T47D (cell line): ENCODE measurements at regions not wholly inside any gene's neighbourhood (a gene's known extent, or its start where the extent isn't known, plus 50 kb on each side); places are given as distances from the start of the nearest gene placed in this dataset.
"Not testable (repeated sequence)": the region's sequence is repeated elsewhere in the genome, so short reads cannot be mapped to it uniquely, and the experiment has no call there.

ENCODE experiments used
- DNase-seq, 2 experiments: peaks; one replicate each; pipeline versions ENCODE4 v3.0.0 to v3.0.0-alpha.2; 2011 to 2012; ENCODE audit warnings: low read depth in 1 of 2, low spot score in 1 of 2
- JUND ChIP-seq: IDR thresholded peaks from 2 replicates; pipeline ENCODE4 v1.6.1; 2012; ENCODE audit warnings: low read depth
- in situ Hi-C: cut with HindIII; loops from 2 replicates; pipeline ENCODE4 v1.10.0; 2016; ENCODE audit warnings: low sequenced_read_pairs, low pct_unique_long_range_greater_than_20kb

GRCh38 chr13:50274181-50274580 lies 258.9 kb downstream of the KCNRG start:
- no peak for TF ChIP-seq JUND
- no peak for DNase-seq
- in situ Hi-C loops = no loop called here

GRCh38 chr13:50275392-50276063 lies 260.3 kb downstream of the KCNRG start:
- TF ChIP-seq JUND = no peak
- in situ Hi-C loops = no loop called here
- DNase-seq = peak; percentile 5 to 60

- no peak for DNase-seq
- in situ Hi-C loops = no loop called here
- no peak for TF ChIP-seq JUND
These were observed 261.3 kb downstream of the KCNRG start for GRCh38 chr13:50276550-50276949.

- in situ Hi-C loops = no loop called here
- no peak for DNase-seq
- no peak for TF ChIP-seq JUND
These were observed 261.9 kb downstream of the KCNRG start for GRCh38 chr13:50277127-50277526.

GRCh38 chr13:50277906-50278305 lies 262.7 kb downstream of the KCNRG start:
- no peak for TF ChIP-seq JUND
- in situ Hi-C loops = no loop called here
- DNase-seq = no peak

- TF ChIP-seq JUND = no peak
- no peak for DNase-seq
- in situ Hi-C loops = no loop called here
These were observed 265.2 kb downstream of the KCNRG start for GRCh38 chr13:50280441-50280937.

GRCh38 chr13:50282016-50282415 lies 266.8 kb downstream of the KCNRG start:
- in situ Hi-C loops = no loop called here
- no peak for TF ChIP-seq JUND
- no peak for DNase-seq

GRCh38 chr13:50283017-50283416 lies 267.8 kb downstream of the KCNRG start:
- TF ChIP-seq JUND = no peak
- no peak for DNase-seq
- in situ Hi-C loops = no loop called here

- TF ChIP-seq JUND = no peak
These were observed 269.3 kb downstream of the KCNRG start for GRCh38 chr13:50284540-50284939.

GRCh38 chr13:50285283-50285682 lies 270.0 kb downstream of the KCNRG start:
- in situ Hi-C loops = no loop called here
- no peak for TF ChIP-seq JUND

More at GRCh38 chr13:50284540-50284939, 269.3 kb downstream of the KCNRG start:
- in situ Hi-C loops = no loop called here
- no peak for DNase-seq

GRCh38 chr13:50286324-50286723 lies 271.1 kb downstream of the KCNRG start:
- in situ Hi-C loops = no loop called here
- DNase-seq = no peak
- TF ChIP-seq JUND = no peak

More at GRCh38 chr13:50285283-50285682, 270.0 kb downstream of the KCNRG start:
- no peak for DNase-seq

GRCh38 chr13:50290186-50290585 lies 274.9 kb downstream of the KCNRG start:
- no peak for TF ChIP-seq JUND
- DNase-seq = no peak
- in situ Hi-C loops = no loop called here

GRCh38 chr13:50291611-50292010 lies 276.4 kb downstream of the KCNRG start:
- in situ Hi-C loops = no loop called here
- DNase-seq = no peak
- no peak for TF ChIP-seq JUND

GRCh38 chr13:50292081-50292480 lies 276.8 kb downstream of the KCNRG start:
- no peak for TF ChIP-seq JUND
- no peak for DNase-seq

GRCh38 chr13:50294425-50294824 lies 279.2 kb downstream of the KCNRG start:
- in situ Hi-C loops = not testable (repeated sequence)

More at GRCh38 chr13:50292081-50292480, 276.8 kb downstream of the KCNRG start:
- in situ Hi-C loops = no loop called here

More at GRCh38 chr13:50294425-50294824, 279.2 kb downstream of the KCNRG start:
- DNase-seq = not testable (repeated sequence)
